D341Med (cell line): ENCODE measurements at regions not wholly inside any gene's neighbourhood (a gene's known extent, or its start where the extent isn't known, plus 50 kb on each side); places are given as distances from the start of the nearest gene placed in this dataset.
"Not testable (repeated sequence)": the region's sequence is repeated elsewhere in the genome, so short reads cannot be mapped to it uniquely, and the experiment has no call there.

Experiments
- DNase-seq: peaks from one replicate; pipeline ENCODE4 v3.0.0; 2012; ENCODE audit warnings: low spot score

GRCh38 chr4:77449171-77449570 is 156.4 kb upstream of the CXCL13 start:
- no peak for DNase-seq

- DNase-seq, result no peak
Observed at GRCh38 chr4:77450006-77450405, 155.6 kb upstream of the CXCL13 start.

GRCh38 chr4:77451530-77451929 is 154.1 kb upstream of the CXCL13 start:
- DNase-seq, result no peak

- not testable (repeated sequence) for DNase-seq
Observed at GRCh38 chr4:77452117-77452516, 153.5 kb upstream of the CXCL13 start.

GRCh38 chr4:77453911-77454310 is 151.7 kb upstream of the CXCL13 start:
- DNase-seq, result no peak

GRCh38 chr4:77454858-77455257 is 150.8 kb upstream of the CXCL13 start:
- DNase-seq, result no peak

- not testable (repeated sequence) for DNase-seq
Observed at GRCh38 chr4:77464100-77464499, 141.5 kb upstream of the CXCL13 start.

GRCh38 chr4:77465271-77465670 is 140.3 kb upstream of the CXCL13 start:
- peak; percentile 50 for DNase-seq

- no peak for DNase-seq
Observed at GRCh38 chr4:77466430-77466829, 139.2 kb upstream of the CXCL13 start.

- no peak for DNase-seq
Observed at GRCh38 chr4:77471821-77472495, 133.7 kb upstream of the CXCL13 start.

GRCh38 chr4:77473509-77473908 is 132.1 kb upstream of the CXCL13 start:
- DNase-seq, result peak; percentile 43

GRCh38 chr4:77481856-77482255 is 123.8 kb upstream of the CXCL13 start:
- DNase-seq, result no peak

- DNase-seq, result no peak
Observed at GRCh38 chr4:77488882-77489281, 116.7 kb upstream of the CXCL13 start.

- no peak for DNase-seq
Observed at GRCh38 chr4:77493120-77493752, 112.4 kb upstream of the CXCL13 start.

- no peak for DNase-seq
Observed at GRCh38 chr4:77493829-77494551, 111.6 kb upstream of the CXCL13 start.

GRCh38 chr4:77496457-77496856 is 109.2 kb upstream of the CXCL13 start:
- no peak for DNase-seq

GRCh38 chr4:77500801-77501200 is 104.8 kb upstream of the CXCL13 start:
- no peak for DNase-seq

GRCh38 chr4:77501240-77501639 is 104.4 kb upstream of the CXCL13 start:
- DNase-seq, result no peak

- no peak for DNase-seq
Observed at GRCh38 chr4:77501851-77502250, 103.8 kb upstream of the CXCL13 start.

GRCh38 chr4:77504407-77504806 is 101.2 kb upstream of the CXCL13 start:
- DNase-seq, result no peak

- DNase-seq, result no peak
Observed at GRCh38 chr4:77505275-77505957, 100.2 kb upstream of the CXCL13 start.

GRCh38 chr4:77505958-77506319 is 99.7 kb upstream of the CXCL13 start:
- no peak for DNase-seq

- DNase-seq, result no peak
Observed at GRCh38 chr4:77510367-77510766, 95.3 kb upstream of the CXCL13 start.
